B cell (primary cell): ENCODE measurements at regions not wholly inside any gene's neighbourhood (a gene's known extent, or its start where the extent isn't known, plus 50 kb on each side); places are given as distances from the start of the nearest gene placed in this dataset.

Source experiments
- ATAC-seq: fragments of 200-7000 bp; cut with Tn5 transposase; one replicate; pipeline ENCODE4 v1.10.0; 2021; ENCODE audit warnings: low read depth, mild to moderate bottlenecking, moderate number of reproducible peaks, moderate library complexity
- CTCF ChIA-PET: fragments of 350-600 bp; sonication (Branson Sonifier 250); formaldehyde crosslinking; loops from one replicate; lab custom pipeline; 2021; ENCODE audit warnings: antibody characterized with exemption, inconsistent platforms; lab: Charles Lee
- POLR2A ChIA-PET: fragments of 350-600 bp; sonication (Branson Sonifier 250); formaldehyde crosslinking; loops from one replicate; lab custom pipeline; 2021; ENCODE audit warnings: antibody characterized with exemption; lab: Charles Lee
- DNase-seq: peaks from one replicate; pipeline ENCODE4 v3.0.0; 2013
- H2AFZ ChIP-seq: 2 replicates; pipeline ENCODE4 v1.6.1; 2012; ENCODE audit warnings: mild to moderate bottlenecking, low read depth, low read length; ENCODE audit not compliant: insufficient read depth, poor library complexity, severe bottlenecking
- H3K27ac ChIP-seq, 2 donors: 1 replicate in 1 of 2; 2 replicates in 1 of 2; pipeline ENCODE4 v1.5.1; 2012 to 2013; ENCODE audit warnings: low read length in 2 of 2, mild to moderate bottlenecking in 2 of 2, moderate library complexity in 1 of 2
- H3K27me3 ChIP-seq, 4 experiments: fragments of 200-600 bp in 1 of 4; sonication (generic) in 1 of 4; replicated peaks in 1 of 4; 1 replicate in 2 of 4; 2 replicates in 2 of 4; pipeline versions ENCODE4 v1.6.1 to v1.7.0; 2013 to 2016; ENCODE audit warnings: low read length in 3 of 4, mild to moderate bottlenecking in 2 of 4, mixed read lengths in 1 of 4, moderate library complexity in 1 of 4; ENCODE audit not compliant: insufficient read depth in 4 of 4, control insufficient read depth in 3 of 4; ENCODE audit errors: control extremely low read depth in 1 of 4
- H3K36me3 ChIP-seq, 2 experiments: replicated peaks in 1 of 2; 1 replicate in 1 of 2; 2 replicates in 1 of 2; pipeline versions ENCODE4 v1.6.1 to v1.7.1; 2013; ENCODE audit warnings: low read length in 1 of 2; ENCODE audit not compliant: insufficient read depth in 2 of 2, control insufficient read depth in 1 of 2; ENCODE audit errors: control extremely low read depth in 1 of 2, extremely low read depth in 1 of 2
- H3K4me1 ChIP-seq, 2 donors: fragments of 200-600 bp in 1 of 2; sonication (generic) in 1 of 2; 1 replicate in 1 of 2; 2 replicates in 1 of 2; pipeline versions ENCODE4 v1.5.1 to v1.6.1; 2013 to 2017; ENCODE audit warnings: low read length in 2 of 2; ENCODE audit not compliant: control insufficient read depth in 2 of 2, insufficient read depth in 2 of 2
- H3K4me2 ChIP-seq: replicated peaks from 2 replicates; pipeline ENCODE3; 2012; ENCODE audit warnings: mild to moderate bottlenecking, low read depth, low read length; ENCODE audit not compliant: poor library complexity, severe bottlenecking
- H3K4me3 ChIP-seq, 5 experiments: fragments of 200-600 bp in 1 of 5; sonication (generic) in 1 of 5; 1 replicate in 3 of 5; 2 replicates in 2 of 5; pipeline versions ENCODE4 v1.5.1 to v1.7.0; 2011 to 2016; ENCODE audit warnings: low read length in 4 of 5, mild to moderate bottlenecking in 4 of 5, low read depth in 2 of 5, control low read depth in 1 of 5, moderate library complexity in 1 of 5; ENCODE audit not compliant: insufficient read depth in 1 of 5; ENCODE audit errors: control extremely low read depth in 1 of 5, extremely low read depth in 1 of 5
- H3K79me2 ChIP-seq: fragments of 200-600 bp; sonication (generic); one replicate; pipeline ENCODE4 v1.6.0; 2016; ENCODE audit warnings: low read length; ENCODE audit not compliant: control insufficient read depth, insufficient read depth
- H3K9ac ChIP-seq: fragments of 200-600 bp; sonication (generic); 2 replicates; pipeline ENCODE4 v1.6.1; 2017; ENCODE audit warnings: mild to moderate bottlenecking, low read length, moderate library complexity
- H3K9me3 ChIP-seq, 3 donors: one replicate each; pipeline versions ENCODE4 v1.6.1 to v1.7.1; 2013; ENCODE audit warnings: low read length in 2 of 3; ENCODE audit not compliant: control insufficient read depth in 2 of 3, insufficient read depth in 1 of 3; ENCODE audit errors: control extremely low read depth in 1 of 3
- H4K20me1 ChIP-seq: 2 replicates; pipeline ENCODE4 v1.6.0; 2012; ENCODE audit warnings: mild to moderate bottlenecking, low read length; ENCODE audit not compliant: insufficient read depth, control insufficient read depth, poor library complexity, severe bottlenecking
- H3K27ac Mint-ChIP-seq: one replicate; pipeline ENCODE4 v1.8.0; 2021; ENCODE audit warnings: mixed read lengths
- H3K27me3 Mint-ChIP-seq: one replicate; pipeline ENCODE4 v1.8.0; 2021; ENCODE audit warnings: mixed read lengths
- H3K4me1 Mint-ChIP-seq: one replicate; pipeline ENCODE4 v1.8.0; 2021; ENCODE audit warnings: mixed read lengths
- H3K4me3 Mint-ChIP-seq: one replicate; pipeline ENCODE4 v1.8.0; 2021; ENCODE audit warnings: mixed read lengths
- H3K9me3 Mint-ChIP-seq: one replicate; pipeline ENCODE4 v1.8.0; 2022; ENCODE audit warnings: mixed read lengths; ENCODE audit not compliant: insufficient read depth
- EZH2 ChIP-seq: IDR thresholded peaks from 2 replicates; pipeline ENCODE4 v1.6.1; 2012; ENCODE audit warnings: borderline replicate concordance, low read depth, mild to moderate bottlenecking, moderate library complexity, low read length; ENCODE audit not compliant: insufficient read depth, poor library complexity, severe bottlenecking
- WGBS: methylation state at CpG from one replicate; pipeline ENCODE4 v1.1.5; 2013; ENCODE audit warnings: missing lambda C conversion rate; ENCODE audit not compliant: insufficient coverage; 5-methylcytosine and 5-hydroxymethylcytosine counted together
- intact Hi-C: fragments of 100-400 bp; cut with micrococcal nuclease; formaldehyde crosslinking; loops from one replicate; pipeline ENCODE4 v1.10.0; 2022
- TF ChIP-seq, protein P1 (sequence below): fragments of 200-600 bp; IDR thresholded peaks from one replicate; pipeline ENCODE4 v1.8.0; 2022; ENCODE audit warnings: antibody characterized with exemption, mild to moderate bottlenecking

DNA sequence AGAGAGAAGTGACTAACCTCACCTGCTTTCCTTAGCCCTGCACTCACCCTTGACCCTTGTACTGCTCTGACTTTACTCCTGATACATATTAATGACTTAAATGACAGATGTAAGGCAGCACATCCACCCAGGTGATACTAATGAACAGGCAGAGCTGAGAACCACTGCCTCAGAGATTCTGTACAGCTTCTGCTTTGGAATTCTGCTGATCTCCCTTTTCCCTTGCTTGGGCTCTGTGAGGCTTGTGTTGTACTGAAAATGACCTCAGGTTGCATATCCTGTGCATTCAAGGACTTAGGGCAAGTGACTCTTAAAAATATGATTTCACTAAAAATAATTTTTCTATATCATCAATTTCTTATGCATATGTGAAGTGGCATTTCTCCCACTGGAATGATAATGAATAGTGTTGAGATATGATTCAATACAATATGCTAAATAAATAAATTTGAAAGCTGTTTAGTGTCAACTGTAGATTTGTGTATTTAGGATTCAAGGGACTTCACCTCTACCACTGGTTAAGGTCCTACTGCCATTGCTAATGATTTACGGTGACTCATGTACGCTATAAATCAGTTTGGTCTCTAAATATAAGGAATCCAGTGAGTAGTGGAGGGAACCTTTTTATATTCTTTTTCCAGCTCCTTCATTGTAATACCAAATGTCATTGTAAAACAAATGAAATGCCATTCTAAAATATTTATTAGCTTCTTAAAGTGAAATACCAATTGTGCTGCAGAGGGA, 328.3 kb downstream of the SOCS6 start:
- H4K20me1 ChIP-seq, result no peaks in the 10 kb centered on the region
- H3K9ac ChIP-seq, result no peak overlapping the region
- peaks cover 0 to 4% (median 0%) of the 10 kb centered on the region in 3 donors for H3K9me3 ChIP-seq
- Mint-ChIP-seq H3K4me1 (peaks cover 2% of the 10 kb centered on the region), H3K9me3 (peaks cover 2% of the 10 kb centered on the region), H3K27ac (no peak overlapping the region), H3K4me3 (no peak overlapping the region), H3K27me3 (no peaks in the 10 kb centered on the region)
- H3K4me2 ChIP-seq, result no peak overlapping the region
- CTCF ChIA-PET, result no interaction called here
- DNase-seq (no peak), ATAC-seq (no peak)
- WGBS, result no CpG with 5 or more reads among the region's 2 CpGs
- H3K79me2 ChIP-seq, result no peaks in the 10 kb centered on the region
- no peak overlapping the region for H3K27ac ChIP-seq
- H3K36me3 ChIP-seq, result no peaks in the 10 kb centered on the region
- H3K4me3 ChIP-seq, result no peak overlapping the region
- intact Hi-C loops, result no loop called here
- no peak for TF ChIP-seq EZH2
- TF ChIP-seq, protein P1, sequence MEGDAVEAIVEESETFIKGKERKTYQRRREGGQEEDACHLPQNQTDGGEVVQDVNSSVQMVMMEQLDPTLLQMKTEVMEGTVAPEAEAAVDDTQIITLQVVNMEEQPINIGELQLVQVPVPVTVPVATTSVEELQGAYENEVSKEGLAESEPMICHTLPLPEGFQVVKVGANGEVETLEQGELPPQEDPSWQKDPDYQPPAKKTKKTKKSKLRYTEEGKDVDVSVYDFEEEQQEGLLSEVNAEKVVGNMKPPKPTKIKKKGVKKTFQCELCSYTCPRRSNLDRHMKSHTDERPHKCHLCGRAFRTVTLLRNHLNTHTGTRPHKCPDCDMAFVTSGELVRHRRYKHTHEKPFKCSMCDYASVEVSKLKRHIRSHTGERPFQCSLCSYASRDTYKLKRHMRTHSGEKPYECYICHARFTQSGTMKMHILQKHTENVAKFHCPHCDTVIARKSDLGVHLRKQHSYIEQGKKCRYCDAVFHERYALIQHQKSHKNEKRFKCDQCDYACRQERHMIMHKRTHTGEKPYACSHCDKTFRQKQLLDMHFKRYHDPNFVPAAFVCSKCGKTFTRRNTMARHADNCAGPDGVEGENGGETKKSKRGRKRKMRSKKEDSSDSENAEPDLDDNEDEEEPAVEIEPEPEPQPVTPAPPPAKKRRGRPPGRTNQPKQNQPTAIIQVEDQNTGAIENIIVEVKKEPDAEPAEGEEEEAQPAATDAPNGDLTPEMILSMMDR, result no peak
- POLR2A ChIA-PET, result no interaction called here
- H3K4me1 ChIP-seq, result peaks cover 0 to 4% of the 10 kb centered on the region in 2 donors
- no peak overlapping the region for H2AFZ ChIP-seq
- no peaks in the 10 kb centered on the region for H3K27me3 ChIP-seq

DNA sequence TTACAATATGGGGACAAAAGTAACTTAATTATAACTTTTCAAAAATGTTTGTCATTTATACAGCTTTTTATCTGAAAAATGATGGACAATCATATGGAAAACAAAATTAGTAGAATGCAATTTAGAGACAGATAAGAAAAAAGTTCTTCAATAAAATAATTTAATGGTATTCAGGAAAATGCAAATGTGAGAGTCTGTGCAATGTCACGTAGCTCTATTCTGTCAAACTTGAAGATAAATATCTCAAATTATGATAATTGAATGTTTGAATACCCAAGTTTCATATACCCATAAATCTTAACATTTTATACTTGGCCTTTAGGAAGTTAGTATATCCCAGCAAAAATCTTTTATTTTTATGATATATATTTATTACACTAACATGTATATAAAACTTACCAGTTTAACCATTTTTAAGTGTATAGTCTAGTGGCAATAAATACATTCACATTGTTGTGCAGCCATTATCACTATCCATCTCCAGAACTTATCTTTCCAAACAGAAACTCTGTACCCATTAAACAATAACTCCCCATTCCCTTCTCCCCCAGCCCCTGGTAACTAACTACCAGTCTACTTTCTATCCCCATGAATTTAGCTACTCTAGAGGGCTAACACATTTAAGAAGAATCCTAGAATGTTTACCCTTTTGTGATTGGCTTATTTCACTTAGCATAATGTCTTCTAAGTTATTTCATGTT, 311.5 kb downstream of the SOCS6 start:
- DNase-seq (no peak), ATAC-seq (no peak)
- no peaks in the 10 kb centered on the region for H3K27me3 Mint-ChIP-seq
- H3K4me1 ChIP-seq, result no peaks in the 10 kb centered on the region
- H3K27me3 ChIP-seq, result no peaks in the 10 kb centered on the region
- no peaks in the 10 kb centered on the region for H3K79me2 ChIP-seq
- H3K4me2 ChIP-seq, result no peak overlapping the region
- no peaks in the 10 kb centered on the region for H3K4me1 Mint-ChIP-seq
- no peak overlapping the region for H3K27ac ChIP-seq
- no peak overlapping the region for H2AFZ ChIP-seq
- intact Hi-C loops, result no loop called here
- TF ChIP-seq, protein P1, result no peak
- no peak for TF ChIP-seq EZH2
- H3K27ac Mint-ChIP-seq, result no peak overlapping the region
- H3K36me3 ChIP-seq, result no peaks in the 10 kb centered on the region
- no peaks in the 10 kb centered on the region for H3K9me3 ChIP-seq
- ChIA-PET POLR2A (no interaction called here), CTCF (no interaction called here)
- no peak overlapping the region for H3K9ac ChIP-seq
- peaks cover 3% of the 10 kb centered on the region for H3K9me3 Mint-ChIP-seq
- H4K20me1 ChIP-seq, result no peaks in the 10 kb centered on the region
- H3K4me3 ChIP-seq, result no peak overlapping the region
- no CpG with 5 or more reads among the region's 1 CpG for WGBS
- H3K4me3 Mint-ChIP-seq, result no peak overlapping the region
